GM23338 (cell line): ENCODE measurements at regions not wholly inside any gene's neighbourhood (a gene's known extent, or its start where the extent isn't known, plus 50 kb on each side); places are given as distances from the start of the nearest gene placed in this dataset.

ENCODE experiments used
- ATAC-seq: fragments of 200-7000 bp; cut with Tn5 transposase; 3 replicates; pipeline ENCODE4 v1.9.1; 2020
- DNase-seq: peaks from one replicate; pipeline ENCODE4 v3.0.0-alpha.2; 2015; ENCODE audit warnings: low spot score
- H2AFZ ChIP-seq: fragments of 200-600 bp; sonication (generic); 2 replicates; pipeline ENCODE4 v1.8.0; 2016; ENCODE audit warnings: antibody characterized with exemption, mild to moderate bottlenecking, moderate library complexity
- H3F3A ChIP-seq: fragments of 200-600 bp; sonication (generic); replicated peaks from 2 replicates; pipeline ENCODE4 v1.8.0; 2017; ENCODE audit warnings: antibody characterized with exemption, mixed run types, low read depth
- H3K27ac ChIP-seq: fragments of 200-600 bp; sonication (generic); 2 replicates; pipeline ENCODE4 v1.6.1; 2016; ENCODE audit warnings: low read depth
- H3K27me3 ChIP-seq: fragments of 200-600 bp; sonication (generic); 2 replicates; pipeline ENCODE4 v1.8.0; 2016; ENCODE audit warnings: mild to moderate bottlenecking, mixed run types, moderate library complexity; ENCODE audit not compliant: insufficient read depth
- H3K36me3 ChIP-seq: fragments of 200-600 bp; sonication (generic); 2 replicates; pipeline ENCODE4 v1.8.0; 2016; ENCODE audit warnings: mild to moderate bottlenecking; ENCODE audit not compliant: insufficient read depth
- H3K4me1 ChIP-seq: fragments of 200-600 bp; sonication (generic); 2 replicates; pipeline ENCODE4 v1.8.0; 2016; ENCODE audit warnings: mild to moderate bottlenecking, moderate library complexity; ENCODE audit not compliant: insufficient read depth
- H3K4me2 ChIP-seq: fragments of 200-600 bp; sonication (generic); 2 replicates; pipeline ENCODE4 v1.7.1; 2017; ENCODE audit warnings: mixed run types
- H3K4me3 ChIP-seq: fragments of 200-600 bp; sonication (generic); 2 replicates; pipeline ENCODE4 v1.6.1; 2016; ENCODE audit warnings: mixed run types
- H3K79me2 ChIP-seq: fragments of 200-600 bp; sonication (generic); replicated peaks from 2 replicates; pipeline ENCODE4 v1.8.0; 2017; ENCODE audit warnings: mild to moderate bottlenecking; ENCODE audit not compliant: insufficient read depth
- H3K9me2 ChIP-seq: fragments of 200-600 bp; sonication (generic); 2 replicates; pipeline ENCODE4 v1.8.0; 2017; ENCODE audit not compliant: insufficient read depth
- H4K20me1 ChIP-seq: fragments of 200-600 bp; sonication (generic); replicated peaks from 2 replicates; pipeline ENCODE4 v1.8.0; 2017; ENCODE audit warnings: mild to moderate bottlenecking; ENCODE audit not compliant: insufficient read depth
- H3K27ac Mint-ChIP-seq: 2 replicates; pipeline ENCODE4 v1.8.0; 2020; ENCODE audit warnings: inconsistent platforms, mild to moderate bottlenecking, moderate library complexity, mixed read lengths
- H3K27me3 Mint-ChIP-seq: 3 replicates; pipeline ENCODE4 v1.8.0; 2022; ENCODE audit warnings: low read depth, mild to moderate bottlenecking, moderate library complexity, mixed read lengths, inconsistent platforms; ENCODE audit not compliant: insufficient read depth, poor library complexity
- H3K36me3 Mint-ChIP-seq: 3 replicates; pipeline ENCODE4 v1.8.0; 2021; ENCODE audit warnings: low read depth, mild to moderate bottlenecking, inconsistent platforms, moderate library complexity, mixed read lengths
- H3K4me1 Mint-ChIP-seq: 3 replicates; pipeline ENCODE4 v1.8.0; 2020; ENCODE audit warnings: mild to moderate bottlenecking, inconsistent platforms, mixed read lengths
- H3K4me3 Mint-ChIP-seq: 3 replicates; pipeline ENCODE4 v1.8.0; 2021; ENCODE audit warnings: moderate library complexity, mild to moderate bottlenecking, inconsistent platforms, mixed read lengths
- H3K9me3 Mint-ChIP-seq: 3 replicates; pipeline ENCODE4 v1.8.0; 2020; ENCODE audit warnings: moderate library complexity, mild to moderate bottlenecking, inconsistent platforms, mixed read lengths
- CREB1 ChIP-seq: fragments of 250-450 bp; sonication (Bioruptor Pico); IDR thresholded peaks from 2 replicates; pipeline ENCODE4 v1.5.0; 2020; ENCODE audit warnings: low read depth, mild to moderate bottlenecking, moderate library complexity
- STAT1 ChIP-seq: IDR thresholded peaks from one replicate; pipeline ENCODE4 v1.6.1; 2016; ENCODE audit warnings: antibody characterized with exemption; ENCODE audit not compliant: unreplicated experiment
- ZNF114 ChIP-seq: fragments of 250-450 bp; sonication (Bioruptor Pico); IDR thresholded peaks from 2 replicates; pipeline ENCODE4 v1.5.0; 2020; ENCODE audit warnings: mild to moderate bottlenecking, moderate library complexity
- ZNF331 ChIP-seq: fragments of 250-450 bp; sonication (Bioruptor Pico); IDR thresholded peaks from 2 replicates; pipeline ENCODE4 v1.5.0; 2020; ENCODE audit warnings: low read depth, mild to moderate bottlenecking, moderate library complexity
- TF ChIP-seq, protein P1 (sequence below): fragments of 250-450 bp; sonication (Bioruptor Pico); IDR thresholded peaks from 2 replicates; pipeline ENCODE4 v1.5.0; 2020; ENCODE audit warnings: mild to moderate bottlenecking, moderate library complexity
- TF ChIP-seq, protein P2 (sequence below): IDR thresholded peaks from 2 replicates; pipeline ENCODE4 v1.6.1; 2016; ENCODE audit warnings: antibody characterized with exemption
- TF ChIP-seq, protein P3 (sequence below), 2 experiments: fragments of 200-600 bp in 1 of 2; sonication (generic) in 1 of 2; conservative IDR thresholded peaks; 2 replicates each; pipeline versions ENCODE4 v1.5.1 to v1.6.1; 2016 to 2017; ENCODE audit warnings: antibody characterized with exemption in 2 of 2, low read depth in 2 of 2, mild to moderate bottlenecking in 2 of 2, moderate library complexity in 1 of 2

DNA sequence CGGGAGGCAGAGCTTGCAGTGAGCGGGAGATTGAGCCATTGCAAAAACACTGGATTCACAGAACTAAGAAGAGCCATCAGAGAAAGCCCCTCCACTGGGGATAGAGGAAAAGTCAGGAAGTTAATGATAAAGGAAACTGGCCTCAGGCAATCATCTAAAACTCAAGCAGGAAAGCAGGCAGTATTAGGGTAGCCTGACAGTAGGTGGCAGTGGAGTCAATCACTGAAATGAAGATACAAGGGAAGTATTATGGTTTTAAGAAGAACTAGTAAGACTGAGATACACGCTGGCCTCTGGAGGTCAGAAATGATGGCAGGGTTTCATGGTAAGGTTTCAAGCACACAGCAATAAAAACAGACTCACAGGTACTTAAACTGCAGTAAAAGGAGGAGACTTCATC lies 578.3 kb downstream of the HACE1 start (continued):
- TF ChIP-seq, protein P1, sequence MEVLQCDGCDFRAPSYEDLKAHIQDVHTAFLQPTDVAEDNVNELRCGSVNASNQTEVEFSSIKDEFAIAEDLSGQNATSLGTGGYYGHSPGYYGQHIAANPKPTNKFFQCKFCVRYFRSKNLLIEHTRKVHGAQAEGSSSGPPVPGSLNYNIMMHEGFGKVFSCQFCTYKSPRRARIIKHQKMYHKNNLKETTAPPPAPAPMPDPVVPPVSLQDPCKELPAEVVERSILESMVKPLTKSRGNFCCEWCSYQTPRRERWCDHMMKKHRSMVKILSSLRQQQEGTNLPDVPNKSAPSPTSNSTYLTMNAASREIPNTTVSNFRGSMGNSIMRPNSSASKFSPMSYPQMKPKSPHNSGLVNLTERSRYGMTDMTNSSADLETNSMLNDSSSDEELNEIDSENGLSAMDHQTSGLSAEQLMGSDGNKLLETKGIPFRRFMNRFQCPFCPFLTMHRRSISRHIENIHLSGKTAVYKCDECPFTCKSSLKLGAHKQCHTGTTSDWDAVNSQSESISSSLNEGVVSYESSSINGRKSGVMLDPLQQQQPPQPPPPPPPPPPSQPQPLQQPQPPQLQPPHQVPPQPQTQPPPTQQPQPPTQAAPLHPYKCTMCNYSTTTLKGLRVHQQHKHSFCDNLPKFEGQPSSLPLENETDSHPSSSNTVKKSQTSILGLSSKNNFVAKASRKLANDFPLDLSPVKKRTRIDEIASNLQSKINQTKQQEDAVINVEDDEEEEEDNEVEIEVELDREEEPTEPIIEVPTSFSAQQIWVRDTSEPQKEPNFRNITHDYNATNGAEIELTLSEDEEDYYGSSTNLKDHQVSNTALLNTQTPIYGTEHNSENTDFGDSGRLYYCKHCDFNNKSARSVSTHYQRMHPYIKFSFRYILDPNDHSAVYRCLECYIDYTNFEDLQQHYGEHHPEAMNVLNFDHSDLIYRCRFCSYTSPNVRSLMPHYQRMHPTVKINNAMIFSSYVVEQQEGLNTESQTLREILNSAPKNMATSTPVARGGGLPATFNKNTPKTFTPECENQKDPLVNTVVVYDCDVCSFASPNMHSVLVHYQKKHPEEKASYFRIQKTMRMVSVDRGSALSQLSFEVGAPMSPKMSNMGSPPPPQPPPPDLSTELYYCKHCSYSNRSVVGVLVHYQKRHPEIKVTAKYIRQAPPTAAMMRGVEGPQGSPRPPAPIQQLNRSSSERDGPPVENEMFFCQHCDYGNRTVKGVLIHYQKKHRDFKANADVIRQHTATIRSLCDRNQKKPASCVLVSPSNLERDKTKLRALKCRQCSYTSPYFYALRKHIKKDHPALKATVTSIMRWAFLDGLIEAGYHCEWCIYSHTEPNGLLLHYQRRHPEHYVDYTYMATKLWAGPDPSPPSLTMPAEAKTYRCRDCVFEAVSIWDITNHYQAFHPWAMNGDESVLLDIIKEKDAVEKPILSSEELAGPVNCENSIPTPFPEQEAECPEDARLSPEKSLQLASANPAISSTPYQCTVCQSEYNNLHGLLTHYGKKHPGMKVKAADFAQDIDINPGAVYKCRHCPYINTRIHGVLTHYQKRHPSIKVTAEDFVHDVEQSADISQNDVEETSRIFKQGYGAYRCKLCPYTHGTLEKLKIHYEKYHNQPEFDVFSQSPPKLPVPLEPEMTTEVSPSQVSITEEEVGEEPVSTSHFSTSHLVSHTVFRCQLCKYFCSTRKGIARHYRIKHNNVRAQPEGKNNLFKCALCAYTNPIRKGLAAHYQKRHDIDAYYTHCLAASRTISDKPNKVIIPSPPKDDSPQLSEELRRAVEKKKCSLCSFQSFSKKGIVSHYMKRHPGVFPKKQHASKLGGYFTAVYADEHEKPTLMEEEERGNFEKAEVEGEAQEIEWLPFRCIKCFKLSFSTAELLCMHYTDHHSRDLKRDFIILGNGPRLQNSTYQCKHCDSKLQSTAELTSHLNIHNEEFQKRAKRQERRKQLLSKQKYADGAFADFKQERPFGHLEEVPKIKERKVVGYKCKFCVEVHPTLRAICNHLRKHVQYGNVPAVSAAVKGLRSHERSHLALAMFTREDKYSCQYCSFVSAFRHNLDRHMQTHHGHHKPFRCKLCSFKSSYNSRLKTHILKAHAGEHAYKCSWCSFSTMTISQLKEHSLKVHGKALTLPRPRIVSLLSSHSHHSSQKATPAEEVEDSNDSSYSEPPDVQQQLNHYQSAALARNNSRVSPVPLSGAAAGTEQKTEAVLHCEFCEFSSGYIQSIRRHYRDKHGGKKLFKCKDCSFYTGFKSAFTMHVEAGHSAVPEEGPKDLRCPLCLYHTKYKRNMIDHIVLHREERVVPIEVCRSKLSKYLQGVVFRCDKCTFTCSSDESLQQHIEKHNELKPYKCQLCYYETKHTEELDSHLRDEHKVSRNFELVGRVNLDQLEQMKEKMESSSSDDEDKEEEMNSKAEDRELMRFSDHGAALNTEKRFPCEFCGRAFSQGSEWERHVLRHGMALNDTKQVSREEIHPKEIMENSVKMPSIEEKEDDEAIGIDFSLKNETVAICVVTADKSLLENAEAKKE = no peak

DNA sequence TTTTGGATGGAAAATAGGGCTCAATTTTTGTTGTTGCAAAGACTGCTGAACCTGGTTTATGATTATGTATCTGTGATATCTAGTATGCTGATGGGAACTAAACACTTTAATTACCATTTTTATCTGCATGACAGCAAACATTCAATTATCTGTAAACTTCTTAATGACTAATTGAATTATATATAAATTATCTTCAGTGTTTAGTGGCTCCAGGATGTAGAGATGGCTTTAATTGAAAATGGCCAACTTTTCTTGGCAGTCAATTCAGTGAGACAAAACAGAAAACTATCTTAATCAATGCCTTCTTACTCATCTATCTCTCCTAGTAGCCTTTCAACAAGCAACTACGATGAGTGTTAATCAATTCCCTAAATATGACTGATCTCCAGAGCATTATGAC lies 591.3 kb downstream of the HACE1 start:
- Histone ChIP-seq H3K36me3 (no peaks in the 10 kb centered on the region), H2AFZ (no peak overlapping the region), H3K27me3 (no peaks in the 10 kb centered on the region), H4K20me1 (no peaks in the 10 kb centered on the region), H3K4me2 (no peak overlapping the region), H3F3A (no peaks in the 10 kb centered on the region), H3K79me2 (no peaks in the 10 kb centered on the region), H3K9me2 (no peaks in the 10 kb centered on the region), H3K4me3 (no peak overlapping the region), H3K4me1 (no peaks in the 10 kb centered on the region), H3K27ac (no peak overlapping the region)
- Mint-ChIP-seq H3K4me1 (no peaks in the 10 kb centered on the region), H3K27me3 (peaks cover 2% of the 10 kb centered on the region), H3K27ac (no peak overlapping the region), H3K36me3 (no peaks in the 10 kb centered on the region), H3K4me3 (no peak overlapping the region), H3K9me3 (no peaks in the 10 kb centered on the region)
- DNase-seq (no peak), ATAC-seq (no peak)
- TF ChIP-seq, protein P1 = no peak
- no peak for TF ChIP-seq ZNF114 (CRISPR knock-in tag)
- TF ChIP-seq, protein P2, sequence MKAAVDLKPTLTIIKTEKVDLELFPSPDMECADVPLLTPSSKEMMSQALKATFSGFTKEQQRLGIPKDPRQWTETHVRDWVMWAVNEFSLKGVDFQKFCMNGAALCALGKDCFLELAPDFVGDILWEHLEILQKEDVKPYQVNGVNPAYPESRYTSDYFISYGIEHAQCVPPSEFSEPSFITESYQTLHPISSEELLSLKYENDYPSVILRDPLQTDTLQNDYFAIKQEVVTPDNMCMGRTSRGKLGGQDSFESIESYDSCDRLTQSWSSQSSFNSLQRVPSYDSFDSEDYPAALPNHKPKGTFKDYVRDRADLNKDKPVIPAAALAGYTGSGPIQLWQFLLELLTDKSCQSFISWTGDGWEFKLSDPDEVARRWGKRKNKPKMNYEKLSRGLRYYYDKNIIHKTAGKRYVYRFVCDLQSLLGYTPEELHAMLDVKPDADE = no peak
- TF ChIP-seq ZNF331 = no peak
- TF ChIP-seq, protein P3, sequence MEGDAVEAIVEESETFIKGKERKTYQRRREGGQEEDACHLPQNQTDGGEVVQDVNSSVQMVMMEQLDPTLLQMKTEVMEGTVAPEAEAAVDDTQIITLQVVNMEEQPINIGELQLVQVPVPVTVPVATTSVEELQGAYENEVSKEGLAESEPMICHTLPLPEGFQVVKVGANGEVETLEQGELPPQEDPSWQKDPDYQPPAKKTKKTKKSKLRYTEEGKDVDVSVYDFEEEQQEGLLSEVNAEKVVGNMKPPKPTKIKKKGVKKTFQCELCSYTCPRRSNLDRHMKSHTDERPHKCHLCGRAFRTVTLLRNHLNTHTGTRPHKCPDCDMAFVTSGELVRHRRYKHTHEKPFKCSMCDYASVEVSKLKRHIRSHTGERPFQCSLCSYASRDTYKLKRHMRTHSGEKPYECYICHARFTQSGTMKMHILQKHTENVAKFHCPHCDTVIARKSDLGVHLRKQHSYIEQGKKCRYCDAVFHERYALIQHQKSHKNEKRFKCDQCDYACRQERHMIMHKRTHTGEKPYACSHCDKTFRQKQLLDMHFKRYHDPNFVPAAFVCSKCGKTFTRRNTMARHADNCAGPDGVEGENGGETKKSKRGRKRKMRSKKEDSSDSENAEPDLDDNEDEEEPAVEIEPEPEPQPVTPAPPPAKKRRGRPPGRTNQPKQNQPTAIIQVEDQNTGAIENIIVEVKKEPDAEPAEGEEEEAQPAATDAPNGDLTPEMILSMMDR (conservative IDR thresholded peaks at IDR 0.05; ENCODE audit: low read depth in 2 of 2) = no peak
- TF ChIP-seq STAT1 = no peak
- no peak for TF ChIP-seq CREB1
